A673 (cell line): ENCODE measurements at regions not wholly inside any gene's neighbourhood (a gene's known extent, or its start where the extent isn't known, plus 50 kb on each side); places are given as distances from the start of the nearest gene placed in this dataset.

ENCODE experiments used
- BruUV-seq: library from RNA; stranded (reverse); fragments of 400-500 nt; replicated peaks from 2 replicates; lab custom pipeline; 2021; lab: Mats Ljungman, UMichigan
- CTCF ChIA-PET: fragments of 300-600 bp; sonication (Branson Sonifier 250); formaldehyde crosslinking; loops from one replicate; lab custom pipeline; 2022; ENCODE audit warnings: antibody characterized with exemption; lab: Charles Lee
- POLR2A ChIA-PET: fragments of 300-600 bp; sonication (Branson Sonifier 250); formaldehyde crosslinking; loops from one replicate; lab custom pipeline; 2022; ENCODE audit warnings: antibody characterized with exemption; ENCODE audit not compliant: low non-redundant PET; lab: Charles Lee
- DNase-seq: peaks from one replicate; pipeline ENCODE4 v3.0.0-alpha.2; 2015; ENCODE audit warnings: low spot score
- H3K27ac ChIP-seq: fragments of 200-600 bp; sonication (generic); 2 replicates; pipeline ENCODE4 v1.5.1; 2016; ENCODE audit warnings: mixed run types, low read depth, mild to moderate bottlenecking, mixed read lengths, antibody characterized with exemption, low read length; ENCODE audit not compliant: poor library complexity, severe bottlenecking
- H3K27me3 ChIP-seq: fragments of 200-600 bp; sonication (generic); replicated peaks from 2 replicates; pipeline ENCODE4 v1.6.1; 2017; ENCODE audit warnings: mixed run types, low read depth, mild to moderate bottlenecking, mixed read lengths, antibody characterized with exemption, low read length; ENCODE audit not compliant: insufficient read depth, poor library complexity
- H3K36me3 ChIP-seq: fragments of 200-600 bp; sonication (generic); 2 replicates; pipeline ENCODE4 v1.6.1; 2016; ENCODE audit warnings: mixed run types, mild to moderate bottlenecking, mixed read lengths, antibody characterized with exemption, low read length; ENCODE audit not compliant: insufficient read depth, poor library complexity, severe bottlenecking
- H3K4me1 ChIP-seq: fragments of 200-600 bp; sonication (generic); 2 replicates; pipeline ENCODE4 v1.6.1; 2017; ENCODE audit warnings: mixed run types, mild to moderate bottlenecking, mixed read lengths, antibody characterized with exemption, low read length; ENCODE audit not compliant: insufficient read depth, poor library complexity, severe bottlenecking
- H3K4me3 ChIP-seq: fragments of 200-600 bp; sonication (generic); 2 replicates; pipeline ENCODE4 v1.5.1; 2016; ENCODE audit warnings: low read depth, mixed run types, mild to moderate bottlenecking, mixed read lengths, low read length; ENCODE audit not compliant: poor library complexity, severe bottlenecking
- H3K9me3 ChIP-seq: fragments of 200-600 bp; sonication (generic); 2 replicates; pipeline ENCODE4 v1.6.1; 2016; ENCODE audit warnings: mixed run types, low read depth, mild to moderate bottlenecking, mixed read lengths, antibody characterized with exemption, low read length; ENCODE audit not compliant: poor library complexity, severe bottlenecking
- EZH2 ChIP-seq: fragments of 200-600 bp; sonication (generic); IDR thresholded peaks from 2 replicates; pipeline ENCODE4 v1.6.1; 2017; ENCODE audit warnings: borderline replicate concordance, low read depth, mild to moderate bottlenecking, mixed read lengths, antibody characterized with exemption, low read length; ENCODE audit not compliant: poor library complexity, severe bottlenecking
- intact Hi-C: fragments of 100-400 bp; cut with micrococcal nuclease; formaldehyde crosslinking; loops from one replicate; pipeline ENCODE4 v1.10.0; 2022; ENCODE audit not compliant: unreplicated experiment
- TF ChIP-seq, protein P1 (sequence below): fragments of 300-800, 200-600 bp; sonication (generic); conservative IDR thresholded peaks from 2 replicates; pipeline ENCODE4 v1.5.1; 2017; ENCODE audit warnings: low read depth, mild to moderate bottlenecking, antibody characterized with exemption, low read length, moderate library complexity, mixed read lengths

DNA sequence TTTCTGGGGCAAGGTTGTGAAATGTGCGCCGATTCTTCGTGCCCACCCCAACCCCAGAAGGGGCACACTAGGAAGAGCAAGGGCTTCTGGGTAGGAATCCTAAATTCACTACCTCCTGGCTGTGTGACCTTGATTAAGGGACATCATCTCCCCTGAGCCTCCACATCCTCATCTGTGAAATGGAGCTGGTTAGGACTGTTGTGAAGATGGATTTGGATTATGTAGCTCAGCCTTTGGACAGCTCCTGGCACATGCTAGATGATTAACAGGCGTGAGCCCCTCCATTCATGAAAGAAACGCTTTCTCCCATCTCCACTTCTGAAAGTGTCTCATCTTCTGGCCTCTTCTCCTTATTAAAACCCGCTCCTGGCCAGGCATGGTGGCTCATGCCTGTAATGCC lies 65.3 kb upstream of the TMEM97 start:
- no peaks in the 10 kb centered on the region for H3K27me3 ChIP-seq
- no peak overlapping the region for H3K4me3 ChIP-seq
- no peaks in the 10 kb centered on the region for H3K9me3 ChIP-seq
- DNase-seq: no peak
- intact Hi-C loops: loop anchor here (5.0 kb wide), 2 partner anchors 361 to 491 kb away; partner anchors contain the start of gene LYRM9
- no TSS peak for BruUV-seq
- POLR2A ChIA-PET: no interaction called here
- CTCF ChIA-PET: no interaction called here
- H3K27ac ChIP-seq: no peak overlapping the region
- no peaks in the 10 kb centered on the region for H3K4me1 ChIP-seq
- no peaks in the 10 kb centered on the region for H3K36me3 ChIP-seq
- TF ChIP-seq, protein P1, sequence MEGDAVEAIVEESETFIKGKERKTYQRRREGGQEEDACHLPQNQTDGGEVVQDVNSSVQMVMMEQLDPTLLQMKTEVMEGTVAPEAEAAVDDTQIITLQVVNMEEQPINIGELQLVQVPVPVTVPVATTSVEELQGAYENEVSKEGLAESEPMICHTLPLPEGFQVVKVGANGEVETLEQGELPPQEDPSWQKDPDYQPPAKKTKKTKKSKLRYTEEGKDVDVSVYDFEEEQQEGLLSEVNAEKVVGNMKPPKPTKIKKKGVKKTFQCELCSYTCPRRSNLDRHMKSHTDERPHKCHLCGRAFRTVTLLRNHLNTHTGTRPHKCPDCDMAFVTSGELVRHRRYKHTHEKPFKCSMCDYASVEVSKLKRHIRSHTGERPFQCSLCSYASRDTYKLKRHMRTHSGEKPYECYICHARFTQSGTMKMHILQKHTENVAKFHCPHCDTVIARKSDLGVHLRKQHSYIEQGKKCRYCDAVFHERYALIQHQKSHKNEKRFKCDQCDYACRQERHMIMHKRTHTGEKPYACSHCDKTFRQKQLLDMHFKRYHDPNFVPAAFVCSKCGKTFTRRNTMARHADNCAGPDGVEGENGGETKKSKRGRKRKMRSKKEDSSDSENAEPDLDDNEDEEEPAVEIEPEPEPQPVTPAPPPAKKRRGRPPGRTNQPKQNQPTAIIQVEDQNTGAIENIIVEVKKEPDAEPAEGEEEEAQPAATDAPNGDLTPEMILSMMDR: no peak

DNA sequence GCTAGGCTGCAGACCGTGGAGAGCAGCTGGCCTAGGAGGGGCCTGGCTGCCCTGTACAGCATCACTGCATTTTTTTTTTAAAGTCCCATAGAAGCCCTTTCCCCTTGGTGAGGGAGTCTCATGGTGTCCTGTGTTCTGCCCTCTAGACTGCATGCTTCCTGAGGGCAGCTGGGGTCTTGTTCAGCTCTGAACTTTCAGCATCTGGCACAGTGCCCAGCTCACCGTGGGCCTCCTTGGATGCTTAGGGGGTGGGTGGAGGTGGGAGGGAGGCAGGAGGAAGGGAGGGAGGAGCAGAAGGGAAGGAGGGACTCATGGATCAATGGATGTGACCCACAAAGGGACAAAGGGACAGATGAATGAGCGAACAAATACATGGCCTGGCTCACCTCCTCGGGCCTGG lies 63.4 kb upstream of the TMEM97 start:
- Histone ChIP-seq H3K4me3 (no peak overlapping the region), H3K9me3 (no peaks in the 10 kb centered on the region), H3K36me3 (no peaks in the 10 kb centered on the region), H3K4me1 (no peaks in the 10 kb centered on the region), H3K27me3 (no peaks in the 10 kb centered on the region), H3K27ac (no peak overlapping the region)
- no TSS peak for BruUV-seq
- DNase-seq: no peak
- TF ChIP-seq EZH2: no peak
- TF ChIP-seq, protein P1: no peak
- ChIA-PET POLR2A (no interaction called here), CTCF (no interaction called here)
- intact Hi-C loops: no loop called here

DNA sequence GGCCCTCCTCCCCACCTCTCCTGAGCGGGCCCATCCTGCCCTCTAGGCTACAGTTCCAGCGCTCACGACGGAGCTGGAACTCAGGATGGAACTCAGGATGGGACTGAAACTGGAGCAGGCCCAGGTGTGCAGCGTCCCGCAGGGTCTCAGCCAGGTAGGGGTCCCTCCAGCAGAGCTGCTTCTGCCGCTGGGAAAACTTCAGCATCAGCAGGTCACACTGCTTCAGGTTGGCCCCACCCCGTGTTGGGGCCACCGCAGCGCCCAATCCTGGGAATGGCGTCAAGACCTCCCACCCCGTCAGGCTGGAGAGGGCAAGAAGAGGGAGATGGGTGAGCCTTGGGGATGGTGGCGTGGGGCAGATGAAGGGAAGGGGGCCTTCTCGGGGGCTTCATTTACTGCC lies 62.6 kb upstream of the TMEM97 start:
- H3K9me3 ChIP-seq: no peaks in the 10 kb centered on the region
- no TSS peak for BruUV-seq
- no peaks in the 10 kb centered on the region for H3K36me3 ChIP-seq
- H3K27me3 ChIP-seq: no peaks in the 10 kb centered on the region
- no peak for DNase-seq
- no peak overlapping the region for H3K27ac ChIP-seq
- POLR2A ChIA-PET: no interaction called here
- no peaks in the 10 kb centered on the region for H3K4me1 ChIP-seq
- TF ChIP-seq EZH2: no peak
- TF ChIP-seq, protein P1: no peak
- H3K4me3 ChIP-seq: no peak overlapping the region
- intact Hi-C loops: no loop called here
- CTCF ChIA-PET: no interaction called here
